Esophagus muscularis mucosa (tissue), 3 donors: ENCODE measurements at regions not wholly inside any gene's neighbourhood (a gene's known extent, or its start where the extent isn't known, plus 50 kb on each side); places are given as distances from the start of the nearest gene placed in this dataset.

ENCODE experiments used
- CTCF ChIP-seq, 3 experiments: fragments of 200-600 bp in 2 of 3; fragments of 450-650 bp in 1 of 3; sonication (generic) in 2 of 3; IDR thresholded peaks; one replicate each; pipeline ENCODE4 v1.5.1; 2017 to 2019; ENCODE audit warnings: antibody characterized with exemption in 3 of 3, mild to moderate bottlenecking in 2 of 3, moderate library complexity in 1 of 3
- POLR2A ChIP-seq: fragments of 450-650 bp; IDR thresholded peaks from one replicate; pipeline ENCODE4 v1.6.1; 2017; ENCODE audit warnings: antibody characterized with exemption, moderate library complexity, mild to moderate bottlenecking, low read depth

GRCh38 chr11:28819741-28820140 is 711.6 kb downstream of the METTL15 start:
- TF ChIP-seq CTCF (IDR thresholded peaks at IDR 0.05) (no peak), POLR2A (no peak)
